ENCODE measurements at regions not wholly inside any gene's neighbourhood (a gene's known extent, or its start where the extent isn't known, plus 50 kb on each side); places are given as distances from the start of the nearest gene placed in this dataset.
"Not testable (repeated sequence)": the region's sequence is repeated elsewhere in the genome, so short reads cannot be mapped to it uniquely, and the experiment has no call there.

GRCh38 chr1:206359377-206359776 is 110.9 kb upstream of the IKBKE start:
- DNase-seq (ENCODE audit: low spot score): not testable (repeated sequence)

- not testable (repeated sequence) for DNase-seq (ENCODE audit: low spot score)
These were observed 108.2 kb upstream of the IKBKE start for GRCh38 chr1:206361978-206362543.

GRCh38 chr1:206362994-206363393 is 107.3 kb upstream of the IKBKE start:
- not testable (repeated sequence) for DNase-seq (ENCODE audit: low spot score)

DNA sequence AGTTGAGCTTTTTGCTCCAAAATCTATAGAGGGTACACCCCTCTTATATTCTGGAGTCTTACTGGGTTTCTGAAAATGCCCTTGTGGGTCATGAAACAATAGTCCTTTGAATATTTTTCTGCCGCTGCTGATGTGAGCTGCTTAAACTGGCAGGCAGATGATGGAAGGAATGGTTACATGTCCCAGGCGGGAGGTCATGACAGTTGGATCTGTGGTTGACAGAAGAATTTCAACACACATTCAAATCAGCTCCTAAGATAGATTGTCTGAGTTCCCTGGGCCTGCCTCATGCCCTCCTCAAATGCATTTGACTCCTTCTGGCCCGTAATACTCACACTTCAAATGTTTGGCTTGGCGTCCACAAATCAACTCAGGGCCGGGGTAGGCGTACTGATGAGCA is 105.0 kb upstream of the IKBKE start:
- DNase-seq (ENCODE audit: low spot score): not testable (repeated sequence)

DNA sequence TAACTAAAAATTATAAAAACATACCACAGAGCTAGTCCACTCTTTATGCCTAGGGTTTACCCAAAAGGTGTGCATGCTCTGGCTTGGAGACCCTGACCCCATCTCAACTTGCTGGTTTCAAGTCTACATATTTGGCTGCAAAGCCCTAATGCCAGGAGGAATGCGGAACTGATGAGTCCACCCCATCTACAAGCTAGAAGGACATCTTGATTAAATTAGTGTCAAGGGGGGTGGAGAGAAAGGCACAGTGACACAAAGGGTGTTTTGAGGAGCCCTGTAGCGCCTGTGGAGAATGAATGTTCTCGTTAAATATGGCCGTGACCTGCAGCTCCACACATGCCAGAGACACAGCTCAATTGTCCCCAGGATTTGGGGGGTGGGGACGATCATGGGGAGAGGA is 104.1 kb upstream of the IKBKE start:
- DNase-seq (ENCODE audit: low spot score): not testable (repeated sequence)

DNA sequence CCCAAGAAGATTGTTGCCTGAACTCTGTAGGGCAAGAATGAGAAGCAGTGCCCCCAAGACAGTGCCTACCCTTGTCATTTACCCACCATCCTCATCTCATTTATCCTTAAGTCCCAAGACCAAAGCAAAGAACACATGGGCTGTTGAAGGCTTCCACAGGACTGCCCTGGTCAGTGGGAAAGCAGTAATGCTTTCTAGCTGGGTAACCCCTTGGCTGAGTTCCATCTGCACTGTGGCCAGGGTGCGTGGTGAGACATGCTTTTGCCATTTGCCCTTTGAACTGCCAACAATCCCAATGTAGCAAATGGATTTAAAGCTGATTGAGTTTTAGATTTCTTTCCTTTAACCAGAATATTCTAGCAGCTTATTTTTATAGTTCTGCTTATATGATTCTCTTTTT is 103.5 kb upstream of the IKBKE start:
- DNase-seq (ENCODE audit: low spot score): not testable (repeated sequence)

DNA sequence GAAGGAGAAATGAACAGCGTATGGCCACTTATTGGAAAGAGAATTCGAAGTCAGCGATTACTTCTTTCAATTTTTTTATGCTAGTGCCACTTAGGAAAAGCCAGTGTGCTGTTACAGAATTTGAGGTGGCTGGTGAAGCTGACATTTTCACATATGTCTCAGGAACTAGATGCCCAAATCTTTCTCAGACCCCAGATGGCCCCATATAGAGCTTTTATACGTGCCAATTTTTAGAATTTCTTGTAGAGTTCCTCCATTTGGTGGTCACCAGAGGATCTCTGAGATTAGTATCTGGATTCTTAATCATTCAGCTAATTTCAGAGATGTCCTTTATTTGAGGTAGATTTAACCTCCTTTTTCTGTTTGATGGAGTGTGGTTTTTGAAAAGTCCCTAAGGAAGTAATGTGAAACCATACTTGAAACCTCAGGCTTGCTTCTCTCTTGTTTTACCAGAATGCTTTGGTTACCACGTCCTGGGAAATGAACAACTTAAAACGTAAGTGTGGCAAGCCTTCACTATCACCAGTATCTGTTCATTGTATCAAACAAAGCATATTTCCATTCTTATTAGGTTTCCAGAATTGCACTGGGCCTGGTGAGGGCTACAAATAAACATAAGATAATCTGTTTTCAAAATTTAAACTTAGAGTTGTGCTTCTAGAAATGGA is 102.2 kb upstream of the IKBKE start:
- not testable (repeated sequence) for DNase-seq (ENCODE audit: low spot score)

- DNase-seq (ENCODE audit: low spot score): not testable (repeated sequence)
These were observed 95.6 kb upstream of the IKBKE start for GRCh38 chr1:206374725-206375124.

GRCh38 chr1:206375552-206375951 is 94.7 kb upstream of the IKBKE start:
- DNase-seq (ENCODE audit: low spot score): not testable (repeated sequence)

GRCh38 chr1:206378506-206378905 is 91.8 kb upstream of the IKBKE start:
- not testable (repeated sequence) for DNase-seq (ENCODE audit: low spot score)

DNA sequence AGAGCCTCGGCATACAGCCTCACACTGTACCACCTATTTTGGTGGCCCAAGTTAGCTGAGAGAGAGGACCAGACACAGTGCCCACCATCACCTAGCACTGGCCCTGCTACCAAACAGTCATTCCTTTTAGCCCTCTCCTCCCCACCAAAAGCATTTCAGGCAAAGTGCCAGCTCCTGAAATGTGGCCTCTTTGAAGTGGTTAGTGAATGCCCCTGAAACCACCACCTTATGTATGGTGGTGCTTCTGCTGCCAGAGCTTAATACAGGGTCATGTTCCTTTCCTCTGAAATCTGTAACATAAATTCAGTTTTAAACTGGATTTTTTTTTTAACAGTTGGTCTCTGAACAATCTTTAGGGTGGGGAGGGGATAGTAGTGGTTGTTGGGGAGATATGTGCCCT is 91.0 kb upstream of the IKBKE start:
- DNase-seq (ENCODE audit: low spot score): not testable (repeated sequence)

- DNase-seq (ENCODE audit: low spot score): not testable (repeated sequence)
These were observed 90.0 kb upstream of the IKBKE start for GRCh38 chr1:206380163-206380790.

DNA sequence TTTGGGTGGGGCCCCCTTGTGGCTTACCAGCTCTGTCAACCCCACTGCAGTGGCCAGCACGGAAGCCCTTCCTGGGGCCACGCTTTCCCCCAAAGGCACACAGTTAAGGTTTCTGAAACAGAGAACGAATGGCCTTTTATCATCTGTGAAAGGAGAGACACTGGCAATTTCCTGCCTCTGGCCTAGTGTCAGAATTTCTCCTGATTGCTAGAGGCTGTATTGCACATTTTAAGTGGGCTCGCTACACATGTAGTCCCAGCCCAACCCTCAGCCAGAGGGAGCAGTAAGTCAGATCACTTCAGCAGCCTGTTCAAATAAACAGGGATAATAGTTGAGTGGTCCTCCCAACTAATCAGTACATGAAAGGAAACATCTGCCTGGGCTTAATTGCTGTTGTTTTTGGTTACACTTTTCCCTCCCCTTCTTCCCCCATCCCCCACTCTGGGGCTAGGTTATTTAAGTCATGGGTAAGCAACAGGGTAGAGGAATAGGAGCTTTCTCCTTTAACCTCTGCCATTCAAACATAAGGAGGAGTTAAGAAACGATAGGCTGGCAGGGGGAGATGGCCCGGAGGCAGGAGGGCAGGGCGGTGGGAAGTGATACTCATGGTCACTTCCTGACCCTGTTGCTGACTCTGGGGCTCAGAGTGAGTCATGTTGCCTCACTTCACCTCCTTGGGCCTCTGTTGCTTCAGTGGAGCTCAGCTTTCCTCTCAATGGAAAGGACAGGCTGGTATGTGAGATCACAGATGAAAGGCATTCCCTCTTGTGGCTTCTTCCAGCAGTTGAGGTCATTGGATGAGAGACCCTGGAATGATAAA is 89.3 kb upstream of the IKBKE start:
- not testable (repeated sequence) for DNase-seq (ENCODE audit: low spot score)

DNA sequence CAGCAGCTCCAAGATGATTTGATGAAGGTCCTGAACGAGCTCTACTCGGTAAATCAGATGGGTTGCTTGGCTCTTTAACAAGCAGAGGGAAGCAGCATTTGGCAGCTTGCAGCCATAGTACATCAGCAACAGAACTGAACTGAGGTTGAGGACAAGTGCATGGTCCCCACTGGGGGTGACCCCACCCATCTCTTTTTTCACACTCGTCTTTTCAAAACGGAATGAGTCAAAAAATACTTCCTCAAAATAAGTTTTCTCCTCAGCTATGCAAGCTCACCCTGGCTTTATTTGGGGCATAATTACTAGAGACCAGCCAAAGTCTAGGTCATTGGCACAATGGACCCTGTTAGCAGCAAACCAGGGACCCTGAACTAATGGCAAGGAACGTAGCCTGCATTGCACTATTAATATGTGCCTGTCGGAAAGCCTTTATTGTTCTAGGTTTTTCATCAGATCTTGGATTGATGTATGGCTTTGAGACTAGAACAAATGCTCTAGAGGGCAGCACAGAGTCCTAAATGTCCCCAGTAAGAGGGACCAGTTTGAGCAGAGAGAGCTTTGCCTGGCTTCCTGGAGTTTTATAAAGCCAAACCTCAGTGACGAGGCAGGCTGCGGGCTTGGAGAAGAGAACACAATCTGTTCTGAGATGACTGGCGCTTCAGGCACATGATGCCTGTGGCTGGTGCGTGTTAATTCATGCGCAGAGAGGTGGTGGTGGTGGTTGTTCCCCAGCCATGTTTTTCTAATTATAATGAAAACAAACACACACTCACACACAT is 86.1 kb upstream of the IKBKE start:
- TF ChIP-seq, protein P1, sequence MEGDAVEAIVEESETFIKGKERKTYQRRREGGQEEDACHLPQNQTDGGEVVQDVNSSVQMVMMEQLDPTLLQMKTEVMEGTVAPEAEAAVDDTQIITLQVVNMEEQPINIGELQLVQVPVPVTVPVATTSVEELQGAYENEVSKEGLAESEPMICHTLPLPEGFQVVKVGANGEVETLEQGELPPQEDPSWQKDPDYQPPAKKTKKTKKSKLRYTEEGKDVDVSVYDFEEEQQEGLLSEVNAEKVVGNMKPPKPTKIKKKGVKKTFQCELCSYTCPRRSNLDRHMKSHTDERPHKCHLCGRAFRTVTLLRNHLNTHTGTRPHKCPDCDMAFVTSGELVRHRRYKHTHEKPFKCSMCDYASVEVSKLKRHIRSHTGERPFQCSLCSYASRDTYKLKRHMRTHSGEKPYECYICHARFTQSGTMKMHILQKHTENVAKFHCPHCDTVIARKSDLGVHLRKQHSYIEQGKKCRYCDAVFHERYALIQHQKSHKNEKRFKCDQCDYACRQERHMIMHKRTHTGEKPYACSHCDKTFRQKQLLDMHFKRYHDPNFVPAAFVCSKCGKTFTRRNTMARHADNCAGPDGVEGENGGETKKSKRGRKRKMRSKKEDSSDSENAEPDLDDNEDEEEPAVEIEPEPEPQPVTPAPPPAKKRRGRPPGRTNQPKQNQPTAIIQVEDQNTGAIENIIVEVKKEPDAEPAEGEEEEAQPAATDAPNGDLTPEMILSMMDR (IDR thresholded peaks at IDR 0.05; ENCODE audit: extremely low read depth, missing control alignments): peak; percentile 15
- not testable (repeated sequence) for DNase-seq (ENCODE audit: low spot score)

- DNase-seq (ENCODE audit: low spot score): not testable (repeated sequence)
These were observed 85.4 kb upstream of the IKBKE start for GRCh38 chr1:206384891-206385290.

GRCh38 chr1:206387631-206388030 is 82.6 kb upstream of the IKBKE start:
- DNase-seq (ENCODE audit: low spot score): not testable (repeated sequence)

- DNase-seq (ENCODE audit: low spot score): not testable (repeated sequence)
These were observed 78.4 kb upstream of the IKBKE start for GRCh38 chr1:206391903-206392302.

- not testable (repeated sequence) for DNase-seq (ENCODE audit: low spot score)
These were observed 72.8 kb upstream of the IKBKE start for GRCh38 chr1:206397501-206397900.

- DNase-seq (ENCODE audit: low spot score): not testable (repeated sequence)
These were observed 72.0 kb upstream of the IKBKE start for GRCh38 chr1:206398261-206398660.

All from GM20000 (cell line).